ENCODE measurements at regions not wholly inside any gene's neighbourhood (a gene's known extent, or its start where the extent isn't known, plus 50 kb on each side); places are given as distances from the start of the nearest gene placed in this dataset.

GRCh38 chr5:155068616-155069100 lies 55.1 kb downstream of the KIF4B start:
- no peaks in the 10 kb centered on the region for H3K9me3 Mint-ChIP-seq
- ChIA-PET POLR2A (no interaction called here), CTCF (no interaction called here)
- no peak overlapping the region for H3K4me3 Mint-ChIP-seq
- H3K27ac Mint-ChIP-seq = no peak overlapping the region
- no peak for DNase-seq
- peaks cover 1% of the 10 kb centered on the region for H3K27me3 Mint-ChIP-seq
- no peaks in the 10 kb centered on the region for H3K4me1 Mint-ChIP-seq
- no peaks in the 10 kb centered on the region for H3K36me3 Mint-ChIP-seq (ENCODE audit: low read depth)

GRCh38 chr5:155069961-155070360 lies 56.4 kb downstream of the KIF4B start:
- ChIA-PET POLR2A (no interaction called here), CTCF (no interaction called here)
- DNase-seq = no peak
- H3K4me3 Mint-ChIP-seq = no peak overlapping the region
- no peak overlapping the region for H3K27ac Mint-ChIP-seq
- H3K4me1 Mint-ChIP-seq = no peaks in the 10 kb centered on the region
- H3K27me3 Mint-ChIP-seq = peaks cover 1% of the 10 kb centered on the region
- H3K36me3 Mint-ChIP-seq (ENCODE audit: low read depth) = no peaks in the 10 kb centered on the region
- no peaks in the 10 kb centered on the region for H3K9me3 Mint-ChIP-seq

GRCh38 chr5:155070781-155071180 lies 57.2 kb downstream of the KIF4B start:
- no peaks in the 10 kb centered on the region for H3K4me1 Mint-ChIP-seq
- ChIA-PET POLR2A (no interaction called here), CTCF (no interaction called here)
- no peak overlapping the region for H3K4me3 Mint-ChIP-seq
- H3K36me3 Mint-ChIP-seq (ENCODE audit: low read depth) = no peaks in the 10 kb centered on the region
- peaks cover 1% of the 10 kb centered on the region for H3K27me3 Mint-ChIP-seq
- H3K27ac Mint-ChIP-seq = no peak overlapping the region
- H3K9me3 Mint-ChIP-seq = no peaks in the 10 kb centered on the region
- no peak for DNase-seq

GRCh38 chr5:155076379-155076778 lies 62.8 kb downstream of the KIF4B start:
- H3K9me3 Mint-ChIP-seq = no peaks in the 10 kb centered on the region
- H3K4me1 Mint-ChIP-seq = no peaks in the 10 kb centered on the region
- no peak for DNase-seq
- H3K36me3 Mint-ChIP-seq (ENCODE audit: low read depth) = no peaks in the 10 kb centered on the region
- H3K4me3 Mint-ChIP-seq = no peak overlapping the region
- H3K27ac Mint-ChIP-seq = no peak overlapping the region
- ChIA-PET POLR2A (no interaction called here), CTCF (no interaction called here)
- peaks cover 4% of the 10 kb centered on the region for H3K27me3 Mint-ChIP-seq

GRCh38 chr5:155079698-155080097 lies 66.1 kb downstream of the KIF4B start:
- H3K9me3 Mint-ChIP-seq = no peaks in the 10 kb centered on the region
- H3K36me3 Mint-ChIP-seq (ENCODE audit: low read depth) = no peaks in the 10 kb centered on the region
- H3K27ac Mint-ChIP-seq = no peak overlapping the region
- ChIA-PET CTCF (no interaction called here), POLR2A (no interaction called here)
- no peaks in the 10 kb centered on the region for H3K4me1 Mint-ChIP-seq
- H3K27me3 Mint-ChIP-seq = peaks cover 4% of the 10 kb centered on the region
- DNase-seq = no peak
- H3K4me3 Mint-ChIP-seq = no peak overlapping the region

GRCh38 chr5:155080721-155081120 lies 67.2 kb downstream of the KIF4B start:
- no peak for DNase-seq
- Mint-ChIP-seq H3K4me3 (no peak overlapping the region), H3K4me1 (no peaks in the 10 kb centered on the region), H3K27me3 (peaks cover 4% of the 10 kb centered on the region), H3K36me3 (ENCODE audit: low read depth) (no peaks in the 10 kb centered on the region), H3K9me3 (no peaks in the 10 kb centered on the region), H3K27ac (no peak overlapping the region)
- CTCF ChIA-PET = no interaction called here
- POLR2A ChIA-PET = no interaction called here

GRCh38 chr5:155081618-155082017 lies 68.1 kb downstream of the KIF4B start:
- POLR2A ChIA-PET = no interaction called here
- Mint-ChIP-seq H3K27ac (no peak overlapping the region), H3K27me3 (peaks cover 4% of the 10 kb centered on the region), H3K9me3 (no peaks in the 10 kb centered on the region), H3K36me3 (ENCODE audit: low read depth) (no peaks in the 10 kb centered on the region), H3K4me3 (no peak overlapping the region), H3K4me1 (no peaks in the 10 kb centered on the region)
- CTCF ChIA-PET = no interaction called here
- no peak for DNase-seq

GRCh38 chr5:155082401-155082800 lies 68.8 kb downstream of the KIF4B start:
- CTCF ChIA-PET = no interaction called here
- no peak for DNase-seq
- H3K27me3 Mint-ChIP-seq = peaks cover 4% of the 10 kb centered on the region
- H3K4me3 Mint-ChIP-seq = no peak overlapping the region
- no peaks in the 10 kb centered on the region for H3K4me1 Mint-ChIP-seq
- H3K9me3 Mint-ChIP-seq = no peaks in the 10 kb centered on the region
- no peak overlapping the region for H3K27ac Mint-ChIP-seq
- no peaks in the 10 kb centered on the region for H3K36me3 Mint-ChIP-seq (ENCODE audit: low read depth)
- POLR2A ChIA-PET = interaction anchor here (0.6 kb wide), 1 partner anchor 9 kb away, joined by 3 read pairs; no protein-coding TSS in a partner anchor

- H3K36me3 Mint-ChIP-seq (ENCODE audit: low read depth) = no peaks in the 10 kb centered on the region
- H3K9me3 Mint-ChIP-seq = no peaks in the 10 kb centered on the region
- ChIA-PET POLR2A (no interaction called here), CTCF (no interaction called here)
- H3K4me1 Mint-ChIP-seq = no peaks in the 10 kb centered on the region
- H3K4me3 Mint-ChIP-seq = no peak overlapping the region
- H3K27ac Mint-ChIP-seq = no peak overlapping the region
- peaks cover 2% of the 10 kb centered on the region for H3K27me3 Mint-ChIP-seq
- DNase-seq = no peak
Observed at GRCh38 chr5:155085282-155085989, 71.9 kb downstream of the KIF4B start.

GRCh38 chr5:155087036-155087435 lies 73.5 kb downstream of the KIF4B start:
- POLR2A ChIA-PET = no interaction called here
- Mint-ChIP-seq H3K4me3 (no peak overlapping the region), H3K4me1 (no peaks in the 10 kb centered on the region), H3K9me3 (no peaks in the 10 kb centered on the region), H3K27me3 (peaks cover 3% of the 10 kb centered on the region), H3K36me3 (ENCODE audit: low read depth) (no peaks in the 10 kb centered on the region), H3K27ac (no peak overlapping the region)
- CTCF ChIA-PET = no interaction called here
- no peak for DNase-seq

GRCh38 chr5:155088811-155089210 lies 75.3 kb downstream of the KIF4B start:
- POLR2A ChIA-PET = interaction anchor here (0.6 kb wide), 1 partner anchor 1163 kb away, joined by 3 read pairs; no protein-coding TSS in a partner anchor

GRCh38 chr5:155089643-155090042 lies 76.1 kb downstream of the KIF4B start:
- Mint-ChIP-seq H3K27me3 (peaks cover 3% of the 10 kb centered on the region), H3K27ac (no peak overlapping the region), H3K36me3 (ENCODE audit: low read depth) (no peaks in the 10 kb centered on the region), H3K4me1 (no peaks in the 10 kb centered on the region), H3K4me3 (no peak overlapping the region), H3K9me3 (no peaks in the 10 kb centered on the region)
- POLR2A ChIA-PET = no interaction called here
- DNase-seq = no peak
- CTCF ChIA-PET = no interaction called here

More at GRCh38 chr5:155088811-155089210, 75.3 kb downstream of the KIF4B start:
- Mint-ChIP-seq H3K4me3 (no peak overlapping the region), H3K27me3 (peaks cover 3% of the 10 kb centered on the region), H3K36me3 (ENCODE audit: low read depth) (no peaks in the 10 kb centered on the region), H3K27ac (no peak overlapping the region), H3K9me3 (no peaks in the 10 kb centered on the region), H3K4me1 (no peaks in the 10 kb centered on the region)
- DNase-seq = no peak
- CTCF ChIA-PET = interaction anchor here (0.5 kb wide), 1 partner anchor 438 kb away, joined by 3 read pairs; no protein-coding TSS in a partner anchor

- Mint-ChIP-seq H3K4me1 (no peaks in the 10 kb centered on the region), H3K27ac (no peak overlapping the region), H3K36me3 (ENCODE audit: low read depth) (no peaks in the 10 kb centered on the region), H3K9me3 (no peaks in the 10 kb centered on the region), H3K4me3 (no peak overlapping the region), H3K27me3 (peaks cover 7% of the 10 kb centered on the region)
- POLR2A ChIA-PET = interaction anchor here (0.6 kb wide), 1 partner anchor 9 kb away, joined by 3 read pairs; no protein-coding TSS in a partner anchor
- DNase-seq = no peak
- CTCF ChIA-PET = no interaction called here
Observed at GRCh38 chr5:155091063-155091648, 77.6 kb downstream of the KIF4B start.
